Panc1 (cell line): ENCODE measurements at regions not wholly inside any gene's neighbourhood (a gene's known extent, or its start where the extent isn't known, plus 50 kb on each side); places are given as distances from the start of the nearest gene placed in this dataset.

Experiments used
- POLR2AphosphoS5 ChIP-seq: IDR thresholded peaks from 2 replicates; pipeline ENCODE4 v1.6.1; 2012; ENCODE audit warnings: mild to moderate bottlenecking, low read depth, low read length, moderate library complexity
- SIN3A ChIP-seq: IDR thresholded peaks from 2 replicates; pipeline ENCODE4 v1.6.1; 2012; ENCODE audit warnings: low read depth, mild to moderate bottlenecking, low read length, moderate library complexity, borderline replicate concordance; ENCODE audit not compliant: insufficient read depth
- TCF7L2 ChIP-seq: IDR thresholded peaks from 2 replicates; pipeline ENCODE4 v1.6.1; 2011; ENCODE audit warnings: mild to moderate bottlenecking, low read depth, low read length, inconsistent platforms
- TF ChIP-seq, protein P1 (sequence below): fragments of 450-650 bp; IDR thresholded peaks from 2 replicates; pipeline ENCODE4 v1.5.1; 2017; ENCODE audit warnings: mild to moderate bottlenecking
- TF ChIP-seq, protein P2 (sequence below), 2 experiments: IDR thresholded peaks; 2 replicates each; pipeline ENCODE4 v1.6.1; 2011 to 2012; ENCODE audit warnings: low read depth in 2 of 2, control low read depth in 1 of 2, low read length in 1 of 2, mild to moderate bottlenecking in 1 of 2, moderate library complexity in 1 of 2; ENCODE audit not compliant: insufficient read depth in 1 of 2

- TF ChIP-seq, protein P1, sequence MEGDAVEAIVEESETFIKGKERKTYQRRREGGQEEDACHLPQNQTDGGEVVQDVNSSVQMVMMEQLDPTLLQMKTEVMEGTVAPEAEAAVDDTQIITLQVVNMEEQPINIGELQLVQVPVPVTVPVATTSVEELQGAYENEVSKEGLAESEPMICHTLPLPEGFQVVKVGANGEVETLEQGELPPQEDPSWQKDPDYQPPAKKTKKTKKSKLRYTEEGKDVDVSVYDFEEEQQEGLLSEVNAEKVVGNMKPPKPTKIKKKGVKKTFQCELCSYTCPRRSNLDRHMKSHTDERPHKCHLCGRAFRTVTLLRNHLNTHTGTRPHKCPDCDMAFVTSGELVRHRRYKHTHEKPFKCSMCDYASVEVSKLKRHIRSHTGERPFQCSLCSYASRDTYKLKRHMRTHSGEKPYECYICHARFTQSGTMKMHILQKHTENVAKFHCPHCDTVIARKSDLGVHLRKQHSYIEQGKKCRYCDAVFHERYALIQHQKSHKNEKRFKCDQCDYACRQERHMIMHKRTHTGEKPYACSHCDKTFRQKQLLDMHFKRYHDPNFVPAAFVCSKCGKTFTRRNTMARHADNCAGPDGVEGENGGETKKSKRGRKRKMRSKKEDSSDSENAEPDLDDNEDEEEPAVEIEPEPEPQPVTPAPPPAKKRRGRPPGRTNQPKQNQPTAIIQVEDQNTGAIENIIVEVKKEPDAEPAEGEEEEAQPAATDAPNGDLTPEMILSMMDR: no peak
- no peak for TF ChIP-seq POLR2AphosphoS5
- TF ChIP-seq, protein P2, sequence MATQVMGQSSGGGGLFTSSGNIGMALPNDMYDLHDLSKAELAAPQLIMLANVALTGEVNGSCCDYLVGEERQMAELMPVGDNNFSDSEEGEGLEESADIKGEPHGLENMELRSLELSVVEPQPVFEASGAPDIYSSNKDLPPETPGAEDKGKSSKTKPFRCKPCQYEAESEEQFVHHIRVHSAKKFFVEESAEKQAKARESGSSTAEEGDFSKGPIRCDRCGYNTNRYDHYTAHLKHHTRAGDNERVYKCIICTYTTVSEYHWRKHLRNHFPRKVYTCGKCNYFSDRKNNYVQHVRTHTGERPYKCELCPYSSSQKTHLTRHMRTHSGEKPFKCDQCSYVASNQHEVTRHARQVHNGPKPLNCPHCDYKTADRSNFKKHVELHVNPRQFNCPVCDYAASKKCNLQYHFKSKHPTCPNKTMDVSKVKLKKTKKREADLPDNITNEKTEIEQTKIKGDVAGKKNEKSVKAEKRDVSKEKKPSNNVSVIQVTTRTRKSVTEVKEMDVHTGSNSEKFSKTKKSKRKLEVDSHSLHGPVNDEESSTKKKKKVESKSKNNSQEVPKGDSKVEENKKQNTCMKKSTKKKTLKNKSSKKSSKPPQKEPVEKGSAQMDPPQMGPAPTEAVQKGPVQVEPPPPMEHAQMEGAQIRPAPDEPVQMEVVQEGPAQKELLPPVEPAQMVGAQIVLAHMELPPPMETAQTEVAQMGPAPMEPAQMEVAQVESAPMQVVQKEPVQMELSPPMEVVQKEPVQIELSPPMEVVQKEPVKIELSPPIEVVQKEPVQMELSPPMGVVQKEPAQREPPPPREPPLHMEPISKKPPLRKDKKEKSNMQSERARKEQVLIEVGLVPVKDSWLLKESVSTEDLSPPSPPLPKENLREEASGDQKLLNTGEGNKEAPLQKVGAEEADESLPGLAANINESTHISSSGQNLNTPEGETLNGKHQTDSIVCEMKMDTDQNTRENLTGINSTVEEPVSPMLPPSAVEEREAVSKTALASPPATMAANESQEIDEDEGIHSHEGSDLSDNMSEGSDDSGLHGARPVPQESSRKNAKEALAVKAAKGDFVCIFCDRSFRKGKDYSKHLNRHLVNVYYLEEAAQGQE (IDR thresholded peaks at IDR 0.05; ENCODE audit: insufficient read depth in 1 of 2, low read depth in 2 of 2, low read length in 1 of 2): no peak
- no peak for TF ChIP-seq SIN3A
- TF ChIP-seq TCF7L2: no peak
Measured at GRCh38 chr1:55844322-55844721, 629.2 kb upstream of the USP24 start.
